ENCODE measurements at regions not wholly inside any gene's neighbourhood (a gene's known extent, or its start where the extent isn't known, plus 50 kb on each side); places are given as distances from the start of the nearest gene placed in this dataset.

DNA sequence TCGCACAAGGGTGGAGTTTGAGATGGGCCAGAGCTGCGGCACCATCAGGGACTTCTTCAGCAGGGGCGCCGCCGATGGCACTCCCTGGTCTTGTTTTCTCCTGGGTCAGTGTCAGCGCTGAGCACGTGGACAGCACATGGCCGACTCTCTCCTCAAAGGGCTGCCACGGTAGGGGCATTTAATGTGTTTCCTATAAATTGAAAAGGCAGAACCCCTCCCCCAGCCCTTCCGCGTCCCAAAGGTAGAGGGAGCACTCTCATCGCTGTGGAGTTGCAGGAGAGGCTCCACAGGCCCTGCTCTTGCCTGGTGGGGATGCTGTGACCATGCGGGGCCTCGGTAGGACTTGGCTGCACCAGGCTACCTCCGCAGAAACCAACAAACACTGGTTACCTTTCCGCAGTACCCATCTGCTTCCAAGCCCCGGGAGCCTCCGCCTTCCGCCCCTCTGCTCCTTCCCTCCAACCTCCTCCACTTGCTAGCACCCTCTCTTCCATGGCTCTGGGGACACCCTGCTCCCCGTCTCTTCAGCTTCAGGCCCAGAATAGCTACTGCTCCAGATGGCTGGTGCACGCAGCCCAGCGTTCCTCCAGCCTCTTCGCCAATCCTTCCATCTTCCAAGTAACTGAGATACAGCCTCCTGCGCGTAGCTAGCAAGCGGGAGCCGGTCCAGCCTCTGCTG lies 166.3 kb upstream of the ADCY1 start:
- TF ChIP-seq, protein P1, sequence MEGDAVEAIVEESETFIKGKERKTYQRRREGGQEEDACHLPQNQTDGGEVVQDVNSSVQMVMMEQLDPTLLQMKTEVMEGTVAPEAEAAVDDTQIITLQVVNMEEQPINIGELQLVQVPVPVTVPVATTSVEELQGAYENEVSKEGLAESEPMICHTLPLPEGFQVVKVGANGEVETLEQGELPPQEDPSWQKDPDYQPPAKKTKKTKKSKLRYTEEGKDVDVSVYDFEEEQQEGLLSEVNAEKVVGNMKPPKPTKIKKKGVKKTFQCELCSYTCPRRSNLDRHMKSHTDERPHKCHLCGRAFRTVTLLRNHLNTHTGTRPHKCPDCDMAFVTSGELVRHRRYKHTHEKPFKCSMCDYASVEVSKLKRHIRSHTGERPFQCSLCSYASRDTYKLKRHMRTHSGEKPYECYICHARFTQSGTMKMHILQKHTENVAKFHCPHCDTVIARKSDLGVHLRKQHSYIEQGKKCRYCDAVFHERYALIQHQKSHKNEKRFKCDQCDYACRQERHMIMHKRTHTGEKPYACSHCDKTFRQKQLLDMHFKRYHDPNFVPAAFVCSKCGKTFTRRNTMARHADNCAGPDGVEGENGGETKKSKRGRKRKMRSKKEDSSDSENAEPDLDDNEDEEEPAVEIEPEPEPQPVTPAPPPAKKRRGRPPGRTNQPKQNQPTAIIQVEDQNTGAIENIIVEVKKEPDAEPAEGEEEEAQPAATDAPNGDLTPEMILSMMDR (IDR thresholded peaks at IDR 0.05; ENCODE audit: poor library complexity), result no peak
- TF ChIP-seq EZH2phosphoT487 (IDR thresholded peaks at IDR 0.05; ENCODE audit: low read depth, severe bottlenecking, unreplicated experiment), result no peak

Data from hepatocyte (in vitro differentiated cells).